ENCODE measurements at regions not wholly inside any gene's neighbourhood (a gene's known extent, or its start where the extent isn't known, plus 50 kb on each side); places are given as distances from the start of the nearest gene placed in this dataset.

DNA sequence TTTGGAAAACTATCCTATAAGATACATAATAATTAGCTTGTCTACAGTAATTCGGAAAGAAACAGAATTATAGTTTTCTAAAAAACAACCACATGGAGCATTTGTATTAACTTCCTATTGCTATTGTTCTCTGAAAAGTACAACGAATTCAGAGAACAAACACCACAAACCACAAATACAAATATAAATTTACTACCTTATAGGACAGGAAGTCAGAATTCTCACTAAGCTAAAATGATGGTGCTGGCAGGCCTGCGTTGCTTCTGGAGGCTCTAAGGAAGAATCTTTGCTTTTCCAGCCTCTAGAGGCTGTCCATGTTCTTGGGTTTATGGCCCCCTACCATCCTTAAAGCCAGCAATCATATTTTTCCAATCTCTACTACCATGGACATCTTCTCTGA lies 173.6 kb upstream of the TCF21 start:
- no peaks in the 10 kb centered on the region for H3K27me3 ChIP-seq (replicated peaks in 1 of 2; ENCODE audit: control insufficient read depth in 2 of 2, insufficient read depth in 2 of 2, low read length in 1 of 2)
- TF ChIP-seq NFIC (IDR thresholded peaks at IDR 0.05; ENCODE audit: low read depth, low read length), result no peak
- TF ChIP-seq CEBPZ (IDR thresholded peaks at IDR 0.05; ENCODE audit: low read depth, low read length), result no peak
- TF ChIP-seq FOXM1 (IDR thresholded peaks at IDR 0.05; ENCODE audit: low read depth, low read length), result no peak
- no peak for TF ChIP-seq BACH1 (IDR thresholded peaks at IDR 0.05; ENCODE audit: borderline replicate concordance)
- no peak for TF ChIP-seq ZBTB4 (CRISPR knock-in tag; IDR thresholded peaks at IDR 0.05)
- no peak for TF ChIP-seq CHD4 (IDR thresholded peaks at IDR 0.05)
- no peak for TF ChIP-seq TBL1XR1 (IDR thresholded peaks at IDR 0.05; ENCODE audit: low read depth, low read length)
- TF ChIP-seq ZNF207 (IDR thresholded peaks at IDR 0.05; ENCODE audit: borderline replicate concordance), result no peak
- TF ChIP-seq CREM (IDR thresholded peaks at IDR 0.05; ENCODE audit: low read depth), result no peak
- TF ChIP-seq ASH2L (IDR thresholded peaks at IDR 0.05; ENCODE audit: borderline replicate concordance, low read depth), result no peak
- TF ChIP-seq MTA3 (IDR thresholded peaks at IDR 0.05; ENCODE audit: borderline replicate concordance, low read length), result no peak
- TF ChIP-seq, protein P1, sequence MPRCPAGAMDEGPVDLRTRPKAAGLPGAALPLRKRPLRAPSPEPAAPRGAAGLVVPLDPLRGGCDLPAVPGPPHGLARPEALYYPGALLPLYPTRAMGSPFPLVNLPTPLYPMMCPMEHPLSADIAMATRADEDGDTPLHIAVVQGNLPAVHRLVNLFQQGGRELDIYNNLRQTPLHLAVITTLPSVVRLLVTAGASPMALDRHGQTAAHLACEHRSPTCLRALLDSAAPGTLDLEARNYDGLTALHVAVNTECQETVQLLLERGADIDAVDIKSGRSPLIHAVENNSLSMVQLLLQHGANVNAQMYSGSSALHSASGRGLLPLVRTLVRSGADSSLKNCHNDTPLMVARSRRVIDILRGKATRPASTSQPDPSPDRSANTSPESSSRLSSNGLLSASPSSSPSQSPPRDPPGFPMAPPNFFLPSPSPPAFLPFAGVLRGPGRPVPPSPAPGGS (IDR thresholded peaks at IDR 0.05; ENCODE audit: borderline replicate concordance, insufficient read depth, low read depth, low read length, poor library complexity, severe bottlenecking), result no peak
- POLR2A ChIA-PET, result no interaction called here

More for the DNA sequence above, 173.6 kb upstream of the TCF21 start:
- no peaks in the 10 kb centered on the region for H3K9me3 ChIP-seq (replicated peaks; ENCODE audit: control insufficient read depth, insufficient read depth, low read length)
- DNase-seq (ENCODE audit: low read depth, low spot score), result no peak
- in situ Hi-C loops (cut with MboI), result no loop called here
- 13% methylated on average over 3 of the region's 3 CpGs for WGBS (ENCODE audit: insufficient coverage, insufficient replicate concordance, low lambda C conversion rate, missing lambda C conversion rate)
- no peaks in the 10 kb centered on the region for H3K36me3 ChIP-seq (ENCODE audit: control insufficient read depth in 2 of 2, insufficient read depth in 2 of 2, low read length in 1 of 2)
- no peak overlapping the region for H2AFZ ChIP-seq (ENCODE audit: control insufficient read depth, low read depth, low read length)
- ChIA-PET SMC1A (ENCODE audit: uncharacterized antibody, unreplicated experiment) (no interaction called here), RAD21 (ENCODE audit: unreplicated experiment) (no interaction called here), CTCF (interaction anchor here (0.7 kb wide), 1 partner anchor 12 kb away, joined by 4 read pairs; no protein-coding TSS in a partner anchor)
- H3K4me1 ChIP-seq (ENCODE audit: control insufficient read depth, insufficient read depth, low read length), result no peaks in the 10 kb centered on the region
- no peaks in the 10 kb centered on the region for H3K79me2 ChIP-seq (ENCODE audit: control insufficient read depth, insufficient read depth, low read length)
- BruUV-seq (replicated peaks), result no TSS peak
- H4K20me1 ChIP-seq (ENCODE audit: control insufficient read depth, insufficient read depth), result no peaks in the 10 kb centered on the region
- H3K9ac ChIP-seq (ENCODE audit: control insufficient read depth, insufficient read depth, low read length), result no peak overlapping the region
- intact Hi-C loops (cut with micrococcal nuclease; ENCODE audit: unreplicated experiment), result no loop called here
- no peak for ATAC-seq
- H3K4me2 ChIP-seq (ENCODE audit: control insufficient read depth, insufficient read depth), result no peak overlapping the region
- no peak for FAIRE-seq
- H3K4me3 ChIP-seq, result no peak overlapping the region
- no peak overlapping the region for H3K27ac ChIP-seq (ENCODE audit: control insufficient read depth, insufficient read depth)
